Neural cell (in vitro differentiated cells): ENCODE measurements at regions not wholly inside any gene's neighbourhood (a gene's known extent, or its start where the extent isn't known, plus 50 kb on each side); places are given as distances from the start of the nearest gene placed in this dataset.
"Not testable (repeated sequence)": the region's sequence is repeated elsewhere in the genome, so short reads cannot be mapped to it uniquely, and the experiment has no call there.

ENCODE experiments used
- H2AFZ ChIP-seq: fragments of 200-600, 300-800 bp; sonication (generic), shearing (Covaris generic); 2 replicates; pipeline ENCODE4 v1.6.0; 2014; ENCODE audit warnings: low read depth, mild to moderate bottlenecking, antibody characterized with exemption, low read length, moderate library complexity
- H3F3A ChIP-seq: fragments of 200-600 bp; shearing (Covaris generic); 2 replicates; pipeline ENCODE4 v1.6.1; 2016; ENCODE audit warnings: mild to moderate bottlenecking, moderate library complexity, mixed read lengths, antibody characterized with exemption, low read length; ENCODE audit not compliant: insufficient read depth, poor library complexity, severe bottlenecking
- H3K27ac ChIP-seq: fragments of 200-600, 300-800 bp; sonication (generic), shearing (Covaris generic); 2 replicates; pipeline ENCODE4 v1.5.1; 2014; ENCODE audit warnings: mild to moderate bottlenecking, low read length, moderate library complexity
- H3K27me3 ChIP-seq: fragments of 300-800, 200-600 bp; sonication (generic), shearing (Covaris generic); 2 replicates; pipeline ENCODE4 v1.6.0; 2014; ENCODE audit warnings: mild to moderate bottlenecking, low read depth, low read length, moderate library complexity; ENCODE audit not compliant: insufficient read depth
- H3K36me3 ChIP-seq: fragments of 300-800, 200-600 bp; sonication (generic), shearing (Covaris generic); 2 replicates; pipeline ENCODE4 v1.5.1; 2014; ENCODE audit warnings: mild to moderate bottlenecking, antibody characterized with exemption, low read length, moderate library complexity; ENCODE audit not compliant: insufficient read depth
- H3K4me2 ChIP-seq: fragments of 300-800, 200-600 bp; sonication (generic), shearing (Covaris generic); 2 replicates; pipeline ENCODE4 v1.6.0; 2014; ENCODE audit warnings: mild to moderate bottlenecking, low read length
- H3K4me3 ChIP-seq: fragments of 300-800, 200-600 bp; sonication (generic), shearing (Covaris generic); 2 replicates; pipeline ENCODE4 v1.5.1; 2014; ENCODE audit warnings: mild to moderate bottlenecking, low read length, moderate library complexity
- H3K79me2 ChIP-seq: fragments of 200-600 bp; shearing (Covaris generic); replicated peaks from 2 replicates; pipeline ENCODE4 v1.6.0; 2014; ENCODE audit warnings: mild to moderate bottlenecking, low read length, moderate library complexity; ENCODE audit not compliant: insufficient read depth
- H3K9ac ChIP-seq: fragments of 300-800, 200-600 bp; sonication (generic), shearing (Covaris generic); 2 replicates; pipeline ENCODE4 v1.6.1; 2016; ENCODE audit warnings: mild to moderate bottlenecking, low read length, mixed read lengths
- H3K9me2 ChIP-seq: fragments of 200-600 bp; shearing (Covaris generic); 2 replicates; pipeline ENCODE4 v1.6.1; 2016; ENCODE audit warnings: mild to moderate bottlenecking, low read length, mixed read lengths; ENCODE audit not compliant: insufficient read depth
- H3K9me3 ChIP-seq: fragments of 200-600, 300-800 bp; sonication (generic), shearing (Covaris generic); 2 replicates; pipeline ENCODE4 v1.6.1; 2016; ENCODE audit warnings: mild to moderate bottlenecking, mixed run types, low read length, moderate library complexity, mixed read lengths
- H4K20me1 ChIP-seq: fragments of 200-600 bp; shearing (Covaris generic); 2 replicates; pipeline ENCODE4 v1.6.1; 2016; ENCODE audit warnings: mild to moderate bottlenecking, mixed run types; ENCODE audit not compliant: insufficient read depth
- EP300 ChIP-seq: fragments of 450-650 bp; conservative IDR thresholded peaks from 2 replicates; pipeline ENCODE4 v1.6.1; 2014; ENCODE audit warnings: antibody characterized with exemption, mild to moderate bottlenecking, moderate library complexity; ENCODE audit not compliant: poor library complexity, severe bottlenecking
- EZH2 ChIP-seq: fragments of 200-600, 300-800 bp; shearing (Covaris generic), sonication (generic); IDR thresholded peaks from 2 replicates; pipeline ENCODE4 v1.6.1; 2014; ENCODE audit warnings: antibody characterized with exemption, low read length, borderline replicate concordance, mild to moderate bottlenecking; ENCODE audit not compliant: insufficient read depth, poor library complexity, severe bottlenecking
- MXI1 ChIP-seq: fragments of 450-650 bp; conservative IDR thresholded peaks from 2 replicates; pipeline ENCODE4 v1.6.1; 2014; ENCODE audit warnings: antibody characterized with exemption, mild to moderate bottlenecking; ENCODE audit not compliant: poor library complexity, severe bottlenecking
- POLR2AphosphoS5 ChIP-seq: IDR thresholded peaks from 2 replicates; pipeline ENCODE4 v1.6.1; 2012
- RAD21 ChIP-seq: fragments of 450-650 bp; conservative IDR thresholded peaks from 2 replicates; pipeline ENCODE4 v1.6.1; 2014; ENCODE audit warnings: antibody characterized with exemption, mild to moderate bottlenecking, moderate library complexity
- SMC3 ChIP-seq: fragments of 450-650 bp; conservative IDR thresholded peaks from 2 replicates; pipeline ENCODE4 v1.6.1; 2014; ENCODE audit warnings: antibody characterized with exemption, mild to moderate bottlenecking, moderate library complexity; ENCODE audit not compliant: poor library complexity
- TAF1 ChIP-seq: IDR thresholded peaks from 2 replicates; pipeline ENCODE4 v1.6.1; 2012; ENCODE audit warnings: low read depth
- TF ChIP-seq, protein P1 (sequence below): fragments of 450-650 bp; IDR thresholded peaks from 2 replicates; pipeline ENCODE4 v1.5.1; 2014; ENCODE audit warnings: antibody characterized with exemption, mild to moderate bottlenecking, moderate library complexity; ENCODE audit not compliant: poor library complexity, severe bottlenecking

DNA sequence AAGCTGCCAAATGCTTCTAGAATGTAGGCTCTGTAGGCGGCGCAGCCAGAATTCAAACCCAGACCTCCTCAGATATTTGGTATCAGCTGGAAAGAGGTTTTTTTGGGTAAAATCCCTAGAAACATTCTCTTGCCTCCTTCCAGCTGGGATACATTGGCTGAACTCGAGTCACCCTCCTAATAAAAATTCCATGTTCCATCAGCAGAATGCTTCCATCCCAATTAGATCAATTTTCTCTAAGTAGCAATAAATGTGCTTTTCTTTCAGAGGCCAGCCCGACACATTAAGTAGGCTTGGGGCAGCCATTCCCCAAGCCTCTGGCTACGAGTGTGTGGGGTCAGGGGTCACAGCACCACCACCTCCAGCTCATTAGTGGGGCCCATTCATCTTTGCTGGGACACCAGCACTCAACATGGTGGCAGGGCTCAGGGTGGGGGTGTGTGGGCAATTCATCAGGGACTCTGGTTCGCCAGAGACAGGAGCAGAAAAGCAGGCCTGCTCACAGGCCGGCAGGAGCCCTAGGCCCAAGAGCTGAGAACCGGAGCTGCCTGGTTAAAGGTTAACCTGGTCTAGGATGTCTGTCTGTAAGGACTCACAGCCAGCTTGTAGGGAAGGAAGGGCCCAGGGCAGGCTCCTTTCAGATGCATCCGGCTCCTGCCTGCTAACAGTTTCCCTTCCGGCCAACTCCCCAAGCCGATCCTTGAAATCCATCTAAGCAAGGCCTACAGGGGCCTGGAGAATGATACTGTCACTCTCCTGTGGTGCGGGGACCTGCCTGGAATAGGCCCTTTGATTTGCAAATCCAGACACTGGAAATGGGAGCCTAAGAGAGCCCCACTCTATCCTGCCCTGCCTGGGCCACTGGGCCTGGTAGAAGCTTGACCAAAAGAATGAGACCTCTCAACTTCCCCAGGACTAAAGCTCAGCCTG, 159.1 kb upstream of the TOP1 start:
- TF ChIP-seq SMC3 (no peak), MXI1 (no peak), EP300 (no peak), EZH2 (no peak), TAF1 (no peak), RAD21 (no peak)
- TF ChIP-seq, protein P1, sequence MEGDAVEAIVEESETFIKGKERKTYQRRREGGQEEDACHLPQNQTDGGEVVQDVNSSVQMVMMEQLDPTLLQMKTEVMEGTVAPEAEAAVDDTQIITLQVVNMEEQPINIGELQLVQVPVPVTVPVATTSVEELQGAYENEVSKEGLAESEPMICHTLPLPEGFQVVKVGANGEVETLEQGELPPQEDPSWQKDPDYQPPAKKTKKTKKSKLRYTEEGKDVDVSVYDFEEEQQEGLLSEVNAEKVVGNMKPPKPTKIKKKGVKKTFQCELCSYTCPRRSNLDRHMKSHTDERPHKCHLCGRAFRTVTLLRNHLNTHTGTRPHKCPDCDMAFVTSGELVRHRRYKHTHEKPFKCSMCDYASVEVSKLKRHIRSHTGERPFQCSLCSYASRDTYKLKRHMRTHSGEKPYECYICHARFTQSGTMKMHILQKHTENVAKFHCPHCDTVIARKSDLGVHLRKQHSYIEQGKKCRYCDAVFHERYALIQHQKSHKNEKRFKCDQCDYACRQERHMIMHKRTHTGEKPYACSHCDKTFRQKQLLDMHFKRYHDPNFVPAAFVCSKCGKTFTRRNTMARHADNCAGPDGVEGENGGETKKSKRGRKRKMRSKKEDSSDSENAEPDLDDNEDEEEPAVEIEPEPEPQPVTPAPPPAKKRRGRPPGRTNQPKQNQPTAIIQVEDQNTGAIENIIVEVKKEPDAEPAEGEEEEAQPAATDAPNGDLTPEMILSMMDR: no peak
- Histone ChIP-seq H3K9ac (no peak overlapping the region), H3K4me3 (no peak overlapping the region), H4K20me1 (no peaks in the 10 kb centered on the region), H3K4me2 (no peak overlapping the region), H3K27me3 (no peaks in the 10 kb centered on the region), H3K9me2 (no peaks in the 10 kb centered on the region), H3K36me3 (no peaks in the 10 kb centered on the region), H3K27ac (no peak overlapping the region), H3K79me2 (no peaks in the 10 kb centered on the region), H3F3A (no peaks in the 10 kb centered on the region), H2AFZ (no peak overlapping the region), H3K9me3 (no peaks in the 10 kb centered on the region)

DNA sequence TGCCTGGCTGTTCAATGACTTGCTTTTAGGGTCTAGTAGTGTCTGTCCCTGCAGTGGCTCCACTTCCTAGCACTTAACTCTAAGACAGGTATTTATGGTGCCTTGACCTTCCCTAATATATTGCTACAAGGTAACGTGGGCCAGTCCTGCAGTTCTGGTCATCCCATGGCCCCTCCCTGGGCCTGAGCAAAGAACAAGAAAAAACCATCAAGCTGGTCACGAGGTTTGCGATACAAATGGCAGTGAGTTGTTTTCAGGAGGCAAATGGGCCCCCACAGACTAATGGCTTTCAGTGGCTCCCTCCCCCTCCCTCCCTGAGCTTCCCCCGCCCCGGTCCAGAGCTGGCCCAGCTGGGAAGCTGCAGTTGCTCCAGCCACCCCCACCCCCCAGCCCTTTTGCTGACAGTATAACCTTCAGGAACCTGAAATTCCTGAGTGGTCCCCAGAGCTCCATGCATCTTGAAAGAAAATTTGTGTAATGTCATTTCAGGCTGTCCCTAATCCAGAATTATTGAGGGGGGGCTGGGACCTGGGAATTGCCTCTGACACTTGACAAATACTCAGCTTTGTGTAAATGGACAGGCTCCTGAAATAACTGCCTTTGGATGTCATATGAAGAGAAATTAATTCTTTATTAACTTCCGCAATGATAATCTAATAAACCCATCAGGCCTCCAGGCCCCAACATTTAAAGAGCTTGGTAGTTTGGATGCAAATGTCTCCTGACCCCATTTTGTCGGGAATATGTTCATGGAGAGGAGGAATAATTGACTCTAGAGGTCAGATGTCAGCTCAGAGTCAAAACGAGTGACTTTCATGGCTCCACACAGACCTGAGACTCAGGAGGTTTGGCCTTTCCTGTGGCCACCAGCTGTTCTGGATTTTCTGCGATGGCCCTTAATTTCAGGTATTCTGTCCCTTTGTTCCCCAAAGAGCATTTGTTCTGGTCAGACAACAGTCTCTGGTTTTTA, 153.2 kb upstream of the TOP1 start:
- H3K9me3 ChIP-seq: no peaks in the 10 kb centered on the region

DNA sequence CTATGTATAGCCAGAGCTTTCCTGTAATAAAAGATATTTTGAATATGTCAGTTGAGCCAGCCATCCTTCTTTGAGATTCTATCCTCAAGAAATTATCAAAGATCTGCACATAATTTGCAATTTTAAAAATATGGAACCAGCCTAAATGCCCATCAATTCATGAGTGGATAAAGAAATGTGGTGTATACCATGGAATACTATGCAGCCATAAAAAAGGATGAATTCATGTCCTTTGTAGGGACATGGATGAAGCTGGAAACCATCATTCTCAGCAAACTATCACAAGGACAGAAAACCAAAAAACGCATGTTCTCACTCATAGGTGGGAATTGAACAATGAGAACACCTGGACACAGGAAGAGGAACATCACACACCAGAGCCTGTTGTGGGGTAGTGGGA, 150.5 kb upstream of the TOP1 start:
- H3F3A ChIP-seq, H3K27me3 ChIP-seq, H3K36me3 ChIP-seq, H2AFZ ChIP-seq, H4K20me1 ChIP-seq, H3K9me2 ChIP-seq, H3K4me3 ChIP-seq, H3K9ac ChIP-seq, H3K27ac ChIP-seq, H3K4me2 ChIP-seq, H3K79me2 ChIP-seq, H3K9me3 ChIP-seq: not testable (repeated sequence)

More for the DNA sequence above, 153.2 kb upstream of the TOP1 start:
- TF ChIP-seq, protein P1: no peak
- no peak for TF ChIP-seq POLR2AphosphoS5
- Histone ChIP-seq H3K9ac (no peak overlapping the region), H3K27me3 (no peaks in the 10 kb centered on the region), H3F3A (no peaks in the 10 kb centered on the region), H3K4me2 (no peak overlapping the region), H3K27ac (no peak overlapping the region), H3K36me3 (no peaks in the 10 kb centered on the region), H3K79me2 (no peaks in the 10 kb centered on the region), H3K9me2 (no peaks in the 10 kb centered on the region), H3K4me3 (no peak overlapping the region), H4K20me1 (no peaks in the 10 kb centered on the region), H2AFZ (no peak overlapping the region)
